ENCODE measurements at regions not wholly inside any gene's neighbourhood (a gene's known extent, or its start where the extent isn't known, plus 50 kb on each side); places are given as distances from the start of the nearest gene placed in this dataset.

DNA sequence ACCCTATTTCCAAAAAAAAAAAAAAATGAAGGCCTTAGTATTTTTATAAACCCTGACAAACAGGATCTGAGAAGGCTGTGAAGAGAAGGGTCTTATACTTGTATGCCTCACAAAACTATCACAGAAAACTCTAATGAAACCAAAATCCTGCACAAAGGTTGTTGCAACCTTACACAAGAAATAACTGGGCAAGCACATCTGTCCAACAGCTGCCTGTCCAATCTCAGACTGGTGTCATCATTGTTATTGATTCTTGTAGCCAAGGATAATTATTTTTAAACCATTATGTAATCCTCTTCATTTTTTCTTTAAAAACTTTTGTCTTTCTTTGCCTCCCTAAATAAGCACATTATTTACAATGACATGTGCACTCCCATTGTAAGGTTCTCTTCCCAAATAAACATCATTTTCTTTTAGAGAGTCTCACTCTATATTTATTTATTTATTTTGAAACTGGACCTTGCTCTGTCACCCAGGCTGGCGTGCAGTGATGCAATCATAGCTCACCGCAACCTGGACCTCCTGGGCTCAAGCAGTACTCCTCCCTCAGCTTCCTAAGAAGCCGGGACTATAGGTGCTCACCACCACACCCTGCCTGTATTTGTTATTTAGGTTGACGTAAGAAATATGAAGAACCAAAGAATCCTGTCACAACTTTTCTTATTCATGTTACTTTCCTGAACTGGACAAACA, 697.1 kb downstream of the DOK5 start:
- TF ChIP-seq, protein P1, sequence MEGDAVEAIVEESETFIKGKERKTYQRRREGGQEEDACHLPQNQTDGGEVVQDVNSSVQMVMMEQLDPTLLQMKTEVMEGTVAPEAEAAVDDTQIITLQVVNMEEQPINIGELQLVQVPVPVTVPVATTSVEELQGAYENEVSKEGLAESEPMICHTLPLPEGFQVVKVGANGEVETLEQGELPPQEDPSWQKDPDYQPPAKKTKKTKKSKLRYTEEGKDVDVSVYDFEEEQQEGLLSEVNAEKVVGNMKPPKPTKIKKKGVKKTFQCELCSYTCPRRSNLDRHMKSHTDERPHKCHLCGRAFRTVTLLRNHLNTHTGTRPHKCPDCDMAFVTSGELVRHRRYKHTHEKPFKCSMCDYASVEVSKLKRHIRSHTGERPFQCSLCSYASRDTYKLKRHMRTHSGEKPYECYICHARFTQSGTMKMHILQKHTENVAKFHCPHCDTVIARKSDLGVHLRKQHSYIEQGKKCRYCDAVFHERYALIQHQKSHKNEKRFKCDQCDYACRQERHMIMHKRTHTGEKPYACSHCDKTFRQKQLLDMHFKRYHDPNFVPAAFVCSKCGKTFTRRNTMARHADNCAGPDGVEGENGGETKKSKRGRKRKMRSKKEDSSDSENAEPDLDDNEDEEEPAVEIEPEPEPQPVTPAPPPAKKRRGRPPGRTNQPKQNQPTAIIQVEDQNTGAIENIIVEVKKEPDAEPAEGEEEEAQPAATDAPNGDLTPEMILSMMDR (conservative IDR thresholded peaks at IDR 0.05; ENCODE audit: low read depth in 2 of 2): no peak
- TF ChIP-seq JUNB (IDR thresholded peaks at IDR 0.05; ENCODE audit: unreplicated experiment): no peak

All from GM23338 (cell line).